Type B pancreatic cell (in vitro differentiated cells): ENCODE measurements at regions not wholly inside any gene's neighbourhood (a gene's known extent, or its start where the extent isn't known, plus 50 kb on each side); places are given as distances from the start of the nearest gene placed in this dataset.
"Not testable (repeated sequence)": the region's sequence is repeated elsewhere in the genome, so short reads cannot be mapped to it uniquely, and the experiment has no call there.

Source experiments
- DNase-seq: peaks from one replicate; pipeline ENCODE4 v3.0.0; 2021; ENCODE audit warnings: mixed read lengths; ENCODE audit not compliant: unreplicated experiment; ENCODE audit errors: extremely low spot score
- H3K27ac Mint-ChIP-seq: 2 replicates; pipeline ENCODE4 v1.8.0; 2021; ENCODE audit warnings: mild to moderate bottlenecking, mixed read lengths
- H3K27me3 Mint-ChIP-seq: 2 replicates; pipeline ENCODE4 v1.8.0; 2021; ENCODE audit warnings: mixed read lengths
- H3K36me3 Mint-ChIP-seq: 2 replicates; pipeline ENCODE4 v1.8.0; 2021; ENCODE audit warnings: mixed read lengths
- H3K4me1 Mint-ChIP-seq: one replicate; pipeline ENCODE4 v1.8.0; 2021; ENCODE audit warnings: mixed read lengths; ENCODE audit not compliant: unreplicated experiment
- H3K4me3 Mint-ChIP-seq: 2 replicates; pipeline ENCODE4 v1.8.0; 2021; ENCODE audit warnings: mild to moderate bottlenecking, mixed read lengths
- H3K9me3 Mint-ChIP-seq: 2 replicates; pipeline ENCODE4 v1.8.0; 2021; ENCODE audit warnings: mixed read lengths
- CTCF ChIP-seq: fragments of 200-600 bp; sonication (generic); conservative IDR thresholded peaks from 2 replicates; pipeline ENCODE4 v1.5.0; 2021; ENCODE audit warnings: antibody characterized with exemption, mild to moderate bottlenecking

DNA sequence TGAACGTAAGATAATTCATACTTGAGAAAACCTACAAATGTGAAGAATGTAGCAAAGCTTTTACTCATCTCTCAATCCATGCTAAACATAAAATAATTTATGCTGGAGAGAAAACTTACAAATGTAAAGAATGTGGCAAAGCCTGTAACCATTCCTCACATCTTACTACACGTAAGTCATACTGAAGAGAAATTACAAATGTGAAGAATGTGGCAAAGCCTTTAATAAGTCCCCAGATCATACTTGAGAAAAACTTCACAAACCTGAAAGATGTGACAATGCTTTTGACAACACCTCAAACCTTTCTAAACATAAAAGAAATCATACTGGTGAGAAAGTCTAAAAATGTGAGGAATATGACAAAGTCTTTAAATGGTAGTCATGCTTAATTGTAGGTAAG lies 89.4 kb downstream of the ZNF675 start:
- no peak for DNase-seq
- Mint-ChIP-seq H3K27me3 (no peaks in the 10 kb centered on the region), H3K27ac (no peak overlapping the region), H3K4me1 (no peaks in the 10 kb centered on the region), H3K9me3 (peaks cover 15% of the 10 kb centered on the region), H3K4me3 (no peak overlapping the region), H3K36me3 (no peaks in the 10 kb centered on the region)
- TF ChIP-seq CTCF, result no peak

GRCh38 chr19:23596872-23597271 lies 90.1 kb downstream of the ZNF675 start:
- H3K27me3 Mint-ChIP-seq, result no peaks in the 10 kb centered on the region
- TF ChIP-seq CTCF, result no peak
- no peak overlapping the region for H3K4me3 Mint-ChIP-seq
- H3K36me3 Mint-ChIP-seq, result no peaks in the 10 kb centered on the region
- no peaks in the 10 kb centered on the region for H3K4me1 Mint-ChIP-seq
- DNase-seq, result no peak
- H3K27ac Mint-ChIP-seq, result no peak overlapping the region
- H3K9me3 Mint-ChIP-seq, result peaks cover 17% of the 10 kb centered on the region

DNA sequence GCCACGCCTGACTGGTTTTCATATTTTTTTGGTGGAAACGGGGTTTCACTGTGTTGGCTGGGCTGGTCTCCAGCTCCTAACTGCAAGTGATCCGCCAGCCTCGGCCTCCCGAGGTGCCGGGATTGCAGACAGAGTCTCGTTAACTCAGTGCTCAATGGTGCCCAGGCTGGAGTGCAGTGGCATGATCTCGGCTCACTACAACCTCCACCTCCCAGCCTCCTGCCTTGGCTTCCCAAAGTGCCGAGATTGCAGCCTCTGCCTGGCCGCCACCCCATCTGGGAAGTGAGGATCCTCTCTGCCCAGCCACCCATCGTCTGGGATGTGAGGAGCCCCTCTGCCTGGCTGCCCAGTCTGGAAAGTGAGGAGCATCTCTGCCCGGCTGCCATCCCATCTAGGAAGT lies 92.7 kb downstream of the ZNF675 start:
- H3K27ac Mint-ChIP-seq, H3K4me1 Mint-ChIP-seq, H3K36me3 Mint-ChIP-seq, DNase-seq, H3K27me3 Mint-ChIP-seq, H3K4me3 Mint-ChIP-seq: not testable (repeated sequence)
- peaks cover 17% of the 10 kb centered on the region for H3K9me3 Mint-ChIP-seq

DNA sequence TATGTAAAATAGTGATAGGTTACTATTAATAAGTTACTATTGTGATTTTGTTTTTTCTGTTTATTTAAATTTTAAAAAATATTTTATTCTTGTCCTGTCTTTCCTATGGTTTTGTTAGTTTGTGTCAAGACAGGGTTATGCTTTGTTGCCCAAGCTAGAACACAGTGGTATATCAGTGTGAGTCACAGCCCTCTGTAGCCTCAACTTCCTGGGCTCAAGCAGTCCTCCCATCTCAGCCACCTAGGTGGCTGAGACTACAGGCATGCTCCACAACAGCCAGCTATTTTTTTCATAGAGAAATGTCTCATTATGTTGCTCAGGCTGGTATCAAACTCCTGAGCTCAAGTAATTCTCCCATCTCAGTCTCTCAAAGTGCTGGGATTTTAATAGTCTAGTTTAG lies 99.5 kb downstream of the ZNF675 start:
- Mint-ChIP-seq H3K36me3 (no peaks in the 10 kb centered on the region), H3K27ac (no peak overlapping the region), H3K9me3 (peaks cover 1% of the 10 kb centered on the region), H3K4me3 (no peak overlapping the region), H3K27me3 (no peaks in the 10 kb centered on the region), H3K4me1 (no peaks in the 10 kb centered on the region)
- no peak for DNase-seq
- no peak for TF ChIP-seq CTCF

- no peaks in the 10 kb centered on the region for H3K4me1 Mint-ChIP-seq
- no peak overlapping the region for H3K27ac Mint-ChIP-seq
- H3K9me3 Mint-ChIP-seq, result no peaks in the 10 kb centered on the region
- TF ChIP-seq CTCF, result no peak
- no peaks in the 10 kb centered on the region for H3K36me3 Mint-ChIP-seq
- no peak overlapping the region for H3K4me3 Mint-ChIP-seq
- no peaks in the 10 kb centered on the region for H3K27me3 Mint-ChIP-seq
- DNase-seq, result no peak
These were observed 109.5 kb downstream of the ZNF675 start for GRCh38 chr19:23577501-23577900.

- no peak overlapping the region for H3K4me3 Mint-ChIP-seq
- no peaks in the 10 kb centered on the region for H3K4me1 Mint-ChIP-seq
These were observed 115.8 kb downstream of the ZNF675 start for GRCh38 chr19:23571175-23571574.

DNA sequence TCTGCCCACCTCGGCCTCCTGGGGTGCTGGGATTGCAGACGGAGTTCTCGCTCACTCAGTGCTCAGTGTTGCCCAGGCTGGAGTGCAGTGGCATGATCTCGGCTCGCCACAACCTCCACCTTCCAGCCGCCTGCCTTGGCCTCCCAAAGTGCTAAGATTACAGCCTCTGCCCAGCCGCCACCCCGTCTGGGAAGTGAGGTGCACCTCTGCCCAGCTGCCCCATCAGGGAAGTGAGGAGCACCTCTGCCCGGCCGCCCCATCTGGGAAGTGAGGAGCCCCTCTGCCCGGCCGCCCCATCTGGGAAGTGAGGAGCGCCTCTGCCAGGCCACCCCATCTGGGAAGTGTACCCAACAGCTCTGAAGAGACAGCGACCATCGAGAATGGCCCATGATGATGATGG lies 118.9 kb downstream of the ZNF675 start:
- not testable (repeated sequence) for H3K27me3 Mint-ChIP-seq, H3K27ac Mint-ChIP-seq, DNase-seq, H3K4me1 Mint-ChIP-seq, H3K36me3 Mint-ChIP-seq, H3K4me3 Mint-ChIP-seq
- peaks cover 29% of the 10 kb centered on the region for H3K9me3 Mint-ChIP-seq

More at GRCh38 chr19:23571175-23571574, 115.8 kb downstream of the ZNF675 start:
- Mint-ChIP-seq H3K27ac (no peak overlapping the region), H3K27me3 (no peaks in the 10 kb centered on the region), H3K36me3 (no peaks in the 10 kb centered on the region), H3K9me3 (peaks cover 6% of the 10 kb centered on the region)
- DNase-seq, result no peak
- TF ChIP-seq CTCF, result no peak
